ENCODE measurements at regions not wholly inside any gene's neighbourhood (a gene's known extent, or its start where the extent isn't known, plus 50 kb on each side); places are given as distances from the start of the nearest gene placed in this dataset.
A peak's percentile ranks its signal among the peaks of the same experiment; 100 is the strongest.

- Mint-ChIP-seq H3K36me3 (ENCODE audit: low read depth) (peaks cover 10% of the 10 kb centered on the region), H3K27ac (no peak overlapping the region), H3K27me3 (peaks cover 12% of the 10 kb centered on the region), H3K4me3 (no peak overlapping the region), H3K9me3 (peaks cover 12% of the 10 kb centered on the region), H3K4me1 (peaks cover 6% of the 10 kb centered on the region)
- no peak for ATAC-seq (replicated peaks)
Measured at GRCh38 chr2:111219285-111219684, 98.6 kb downstream of the BCL2L11 start.

- H3K4me3 Mint-ChIP-seq = no peak overlapping the region
- no peak for ATAC-seq (replicated peaks)
- H3K4me1 Mint-ChIP-seq = peaks cover 6% of the 10 kb centered on the region
- no peak overlapping the region for H3K27ac Mint-ChIP-seq
- H3K27me3 Mint-ChIP-seq = peaks cover 9% of the 10 kb centered on the region
- H3K36me3 Mint-ChIP-seq (ENCODE audit: low read depth) = peaks cover 3% of the 10 kb centered on the region
- peaks cover 8% of the 10 kb centered on the region for H3K9me3 Mint-ChIP-seq
Measured at GRCh38 chr2:111219734-111220505, 99.2 kb downstream of the BCL2L11 start.

DNA sequence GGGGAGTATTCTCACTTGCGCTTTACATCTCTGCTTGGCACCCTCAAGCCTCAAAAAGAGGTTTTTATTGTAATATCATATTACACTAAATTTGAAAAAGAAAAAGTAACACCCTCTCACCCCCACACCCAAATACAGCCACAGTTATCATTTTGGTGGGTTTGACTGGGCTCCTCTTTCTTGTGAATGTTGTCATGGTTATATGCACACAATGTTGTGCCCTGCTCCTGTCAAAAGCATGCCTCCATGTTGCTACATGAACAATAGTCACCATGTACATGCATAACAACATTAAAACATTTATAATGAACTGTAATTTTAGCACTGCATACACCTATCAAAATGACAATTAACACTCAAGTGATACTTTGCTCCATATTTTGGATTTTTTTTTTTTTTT, 100.2 kb downstream of the BCL2L11 start:
- no peak overlapping the region for H3K4me3 Mint-ChIP-seq
- no peaks in the 10 kb centered on the region for H3K36me3 Mint-ChIP-seq (ENCODE audit: low read depth)
- H3K9me3 Mint-ChIP-seq = peaks cover 5% of the 10 kb centered on the region
- peaks cover 17% of the 10 kb centered on the region for H3K27me3 Mint-ChIP-seq
- H3K27ac Mint-ChIP-seq = no peak overlapping the region
- H3K4me1 Mint-ChIP-seq = peaks cover 6% of the 10 kb centered on the region
- ATAC-seq (replicated peaks) = no peak

GRCh38 chr2:111221701-111222100, 101.0 kb downstream of the BCL2L11 start:
- Mint-ChIP-seq H3K4me1 (peaks cover 6% of the 10 kb centered on the region), H3K27me3 (peaks cover 18% of the 10 kb centered on the region), H3K9me3 (peaks cover 5% of the 10 kb centered on the region), H3K36me3 (ENCODE audit: low read depth) (no peaks in the 10 kb centered on the region), H3K27ac (no peak overlapping the region), H3K4me3 (no peak overlapping the region)
- no peak for ATAC-seq (replicated peaks)

DNA sequence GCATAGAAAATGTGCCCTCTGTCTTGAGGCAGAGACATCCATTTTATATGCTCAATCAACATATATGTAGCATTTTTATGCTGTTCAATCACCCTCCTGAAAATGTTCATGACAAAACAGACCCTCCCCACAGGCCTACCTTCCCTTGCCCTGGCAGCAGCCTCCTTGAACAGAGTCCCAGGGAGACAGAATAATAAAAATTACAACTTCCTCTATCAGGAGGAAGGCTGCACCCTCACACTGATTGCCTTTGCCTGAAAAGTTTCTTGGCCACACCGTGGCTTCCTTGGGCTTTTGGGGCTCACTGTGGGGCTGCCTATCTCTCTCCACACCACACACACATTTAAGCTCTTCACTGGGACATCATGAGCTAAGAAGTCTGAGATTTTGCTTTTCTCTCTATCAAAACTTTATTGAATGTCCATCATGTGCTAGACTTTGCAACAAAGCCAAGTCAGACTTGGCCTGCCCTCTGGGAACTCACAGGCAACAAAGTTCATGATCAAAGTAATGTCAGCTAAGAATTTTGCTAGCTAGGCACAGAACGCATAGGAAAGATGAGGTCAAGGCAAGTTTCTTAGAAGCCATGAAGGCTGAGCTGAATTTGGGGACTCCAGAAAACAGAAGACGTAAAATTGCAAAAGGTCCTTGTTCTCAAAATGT, 101.6 kb downstream of the BCL2L11 start:
- Mint-ChIP-seq H3K9me3 (peaks cover 5% of the 10 kb centered on the region), H3K27ac (no peak overlapping the region), H3K36me3 (ENCODE audit: low read depth) (no peaks in the 10 kb centered on the region), H3K4me1 (peaks cover 6% of the 10 kb centered on the region), H3K27me3 (peaks cover 18% of the 10 kb centered on the region), H3K4me3 (no peak overlapping the region)
- no peak for ATAC-seq (replicated peaks)

GRCh38 chr2:111225856-111226255, 105.1 kb downstream of the BCL2L11 start:
- ATAC-seq (replicated peaks) = no peak
- H3K27ac Mint-ChIP-seq = no peak overlapping the region
- H3K4me3 Mint-ChIP-seq = no peak overlapping the region
- H3K4me1 Mint-ChIP-seq = peaks cover 6% of the 10 kb centered on the region
- H3K9me3 Mint-ChIP-seq = peaks cover 11% of the 10 kb centered on the region
- peaks cover 20% of the 10 kb centered on the region for H3K27me3 Mint-ChIP-seq
- no peaks in the 10 kb centered on the region for H3K36me3 Mint-ChIP-seq (ENCODE audit: low read depth)

- Mint-ChIP-seq H3K4me1 (peaks cover 6% of the 10 kb centered on the region), H3K4me3 (no peak overlapping the region), H3K36me3 (ENCODE audit: low read depth) (no peaks in the 10 kb centered on the region), H3K27ac (no peak overlapping the region), H3K27me3 (peaks cover 20% of the 10 kb centered on the region), H3K9me3 (peaks cover 11% of the 10 kb centered on the region)
- no peak for ATAC-seq (replicated peaks)
Measured at GRCh38 chr2:111226876-111227700, 106.4 kb downstream of the BCL2L11 start.

DNA sequence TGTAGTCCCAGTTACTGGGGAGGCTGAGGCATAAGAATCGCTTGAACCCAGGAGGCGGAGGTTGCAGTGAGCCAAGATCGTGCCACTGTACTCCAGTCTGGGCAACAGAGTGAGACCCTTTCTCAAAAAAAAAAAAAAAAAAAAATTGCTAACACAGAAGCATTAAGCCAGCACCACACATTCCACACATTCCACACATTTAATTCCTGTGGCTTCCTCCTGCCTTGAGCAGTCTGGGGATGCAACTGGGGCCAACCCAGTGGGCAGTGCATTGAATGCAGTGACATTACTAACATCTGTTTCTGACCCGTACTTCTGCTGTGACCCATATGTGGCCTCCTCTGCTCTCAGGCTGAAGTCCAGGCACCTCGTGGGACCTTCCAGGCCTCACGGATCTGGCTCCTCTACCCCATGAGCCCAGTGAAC, 107.0 kb downstream of the BCL2L11 start:
- no peak for ATAC-seq (replicated peaks)
- Mint-ChIP-seq H3K9me3 (peaks cover 8% of the 10 kb centered on the region), H3K4me3 (no peak overlapping the region), H3K4me1 (peaks cover 4% of the 10 kb centered on the region), H3K27me3 (peaks cover 16% of the 10 kb centered on the region), H3K36me3 (ENCODE audit: low read depth) (no peaks in the 10 kb centered on the region), H3K27ac (no peak overlapping the region)

DNA sequence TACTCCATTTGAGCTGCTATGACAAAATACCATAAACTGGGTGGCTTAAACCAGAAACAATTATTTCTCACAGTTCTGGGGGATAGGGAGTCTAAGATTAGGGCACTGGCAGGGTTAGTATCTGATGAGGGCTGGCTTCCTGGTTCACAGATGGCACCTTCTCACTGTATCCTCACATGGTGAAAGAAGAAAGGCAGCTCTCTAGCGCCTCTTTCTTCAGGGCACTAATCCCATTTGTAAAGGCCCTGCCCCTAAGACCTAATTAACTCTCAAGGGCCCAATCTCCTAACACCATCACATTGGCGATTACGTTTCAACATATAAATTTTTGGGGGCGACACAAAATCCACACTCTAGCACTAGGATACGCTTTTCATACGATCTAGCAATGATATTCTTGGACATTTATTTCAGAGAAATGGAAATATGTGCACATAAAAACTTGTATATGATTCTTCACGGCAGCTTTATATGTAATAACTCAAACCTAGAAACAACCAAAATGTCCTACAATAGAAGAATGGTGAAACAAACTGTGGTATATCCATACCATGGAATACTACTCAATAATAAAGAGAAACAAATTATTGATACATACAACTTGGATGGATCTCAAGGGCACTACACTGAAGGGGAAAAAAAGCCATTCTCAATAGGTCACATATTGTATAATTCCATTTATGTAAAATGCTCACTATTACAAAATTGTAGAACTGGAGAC, 111.0 kb downstream of the BCL2L11 start:
- peaks cover 6% of the 10 kb centered on the region for H3K9me3 Mint-ChIP-seq
- H3K4me3 Mint-ChIP-seq = no peak overlapping the region
- H3K4me1 Mint-ChIP-seq = no peaks in the 10 kb centered on the region
- ATAC-seq (replicated peaks) = no peak
- H3K27me3 Mint-ChIP-seq = peaks cover 3% of the 10 kb centered on the region
- no peaks in the 10 kb centered on the region for H3K36me3 Mint-ChIP-seq (ENCODE audit: low read depth)
- H3K27ac Mint-ChIP-seq = no peak overlapping the region

DNA sequence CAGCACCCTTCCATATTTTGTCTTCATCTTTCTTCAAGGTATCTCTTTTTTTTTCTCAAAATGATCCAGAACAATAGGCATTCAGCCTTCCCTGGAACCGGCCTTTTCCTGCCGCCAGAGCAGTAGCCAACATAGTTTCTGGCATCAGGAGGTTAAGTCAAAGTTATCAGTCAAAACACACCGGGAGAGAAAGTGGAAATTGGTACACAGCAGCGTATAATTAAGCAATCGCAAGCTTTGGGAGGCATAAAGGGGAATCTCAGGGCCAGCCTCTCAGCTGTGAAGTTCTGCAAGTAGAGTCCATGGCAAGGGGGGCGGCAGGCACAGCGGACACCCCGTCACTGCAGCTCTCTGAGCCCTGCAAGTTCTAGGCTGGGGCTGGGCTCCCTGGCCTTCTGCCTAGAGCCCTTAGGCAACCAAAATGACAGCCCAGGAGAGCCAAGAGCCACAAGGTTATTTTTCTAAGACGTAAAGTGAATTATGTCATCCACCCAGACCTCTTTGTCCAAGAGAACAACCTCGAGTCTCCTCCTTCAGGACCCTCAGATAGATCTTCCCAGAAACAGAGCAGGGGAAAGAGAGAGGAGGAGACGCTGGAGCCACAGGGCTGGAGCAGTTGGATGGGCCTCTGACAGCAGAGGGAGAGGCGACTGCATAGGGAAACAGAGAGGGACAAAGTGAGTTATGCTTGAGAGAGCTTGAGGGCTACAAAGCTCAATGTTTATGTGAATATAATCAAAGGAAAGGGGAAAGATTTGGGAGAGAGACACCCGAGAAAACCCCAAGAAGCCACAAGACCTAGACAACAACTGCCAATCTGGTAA, 114.7 kb downstream of the BCL2L11 start:
- no peak overlapping the region for H3K27ac Mint-ChIP-seq
- ATAC-seq (replicated peaks) = no peak
- H3K4me1 Mint-ChIP-seq = no peaks in the 10 kb centered on the region
- no peaks in the 10 kb centered on the region for H3K27me3 Mint-ChIP-seq
- no peaks in the 10 kb centered on the region for H3K9me3 Mint-ChIP-seq
- no peaks in the 10 kb centered on the region for H3K36me3 Mint-ChIP-seq (ENCODE audit: low read depth)
- H3K4me3 Mint-ChIP-seq = no peak overlapping the region

DNA sequence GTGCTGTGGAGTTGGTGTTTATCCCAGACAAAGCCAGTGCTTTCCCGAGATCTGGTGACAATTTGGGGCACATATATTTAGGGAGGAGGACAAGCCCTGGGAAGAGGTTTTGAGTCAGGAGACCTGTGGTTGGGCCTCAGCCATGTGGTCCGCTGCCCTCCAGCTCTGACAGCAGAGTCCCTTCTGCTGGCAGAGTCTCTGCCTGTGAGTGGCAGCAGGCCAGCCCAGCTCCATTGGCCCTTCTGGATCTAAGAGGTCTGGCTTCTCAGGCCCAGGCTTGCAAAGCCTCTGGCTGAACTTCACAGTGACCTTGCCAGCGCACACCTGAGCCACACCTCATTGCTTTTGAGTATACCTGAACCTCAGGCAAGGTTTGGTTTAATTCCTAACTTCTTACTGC, 115.3 kb downstream of the BCL2L11 start:
- Mint-ChIP-seq H3K27ac (no peak overlapping the region), H3K36me3 (ENCODE audit: low read depth) (no peaks in the 10 kb centered on the region), H3K9me3 (no peaks in the 10 kb centered on the region), H3K4me3 (no peak overlapping the region), H3K4me1 (no peaks in the 10 kb centered on the region), H3K27me3 (no peaks in the 10 kb centered on the region)
- no peak for ATAC-seq (replicated peaks)

- Mint-ChIP-seq H3K4me1 (no peaks in the 10 kb centered on the region), H3K36me3 (ENCODE audit: low read depth) (no peaks in the 10 kb centered on the region), H3K4me3 (no peak overlapping the region), H3K27me3 (no peaks in the 10 kb centered on the region), H3K9me3 (no peaks in the 10 kb centered on the region), H3K27ac (no peak overlapping the region)
- ATAC-seq (replicated peaks) = no peak
Measured at GRCh38 chr2:111238296-111238695, 117.6 kb downstream of the BCL2L11 start.

DNA sequence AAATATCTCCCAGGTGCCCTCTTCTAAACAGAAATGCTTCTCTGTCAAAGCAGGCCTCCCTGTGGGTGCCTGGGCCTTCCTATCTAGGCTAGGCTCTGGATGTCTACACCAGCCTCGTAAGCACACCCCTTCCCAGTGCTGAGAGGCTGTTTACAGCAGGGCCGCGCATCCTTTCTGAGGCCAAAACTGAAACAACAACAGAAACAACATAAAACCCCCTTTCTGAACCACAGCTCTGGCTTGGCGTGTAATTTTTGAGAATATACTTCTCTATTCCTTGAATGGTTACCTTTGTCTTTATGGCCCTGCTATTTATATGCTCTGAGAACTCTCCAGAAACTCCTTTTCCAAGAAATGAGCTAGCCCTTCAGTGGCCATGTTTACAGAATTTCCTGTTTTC, 118.4 kb downstream of the BCL2L11 start:
- no peak overlapping the region for H3K4me3 Mint-ChIP-seq
- peak; percentile 61 for ATAC-seq (replicated peaks)
- H3K27me3 Mint-ChIP-seq = no peaks in the 10 kb centered on the region
- no peaks in the 10 kb centered on the region for H3K4me1 Mint-ChIP-seq
- H3K9me3 Mint-ChIP-seq = no peaks in the 10 kb centered on the region
- no peaks in the 10 kb centered on the region for H3K36me3 Mint-ChIP-seq (ENCODE audit: low read depth)
- no peak overlapping the region for H3K27ac Mint-ChIP-seq
